ENCODE measurements at regions not wholly inside any gene's neighbourhood (a gene's known extent, or its start where the extent isn't known, plus 50 kb on each side); places are given as distances from the start of the nearest gene placed in this dataset.
"Not testable (repeated sequence)": the region's sequence is repeated elsewhere in the genome, so short reads cannot be mapped to it uniquely, and the experiment has no call there.

- DNase-seq (ENCODE audit: low spot score), result peak; percentile 63
Observed at GRCh38 chr10:33657154-33657908, 322.9 kb upstream of the NRP1 start.

- no peak for DNase-seq (ENCODE audit: low spot score)
Observed at GRCh38 chr10:33655921-33656320, 321.5 kb upstream of the NRP1 start.

- no peak for DNase-seq (ENCODE audit: low spot score)
Observed at GRCh38 chr10:33655165-33655815, 320.8 kb upstream of the NRP1 start.

DNA sequence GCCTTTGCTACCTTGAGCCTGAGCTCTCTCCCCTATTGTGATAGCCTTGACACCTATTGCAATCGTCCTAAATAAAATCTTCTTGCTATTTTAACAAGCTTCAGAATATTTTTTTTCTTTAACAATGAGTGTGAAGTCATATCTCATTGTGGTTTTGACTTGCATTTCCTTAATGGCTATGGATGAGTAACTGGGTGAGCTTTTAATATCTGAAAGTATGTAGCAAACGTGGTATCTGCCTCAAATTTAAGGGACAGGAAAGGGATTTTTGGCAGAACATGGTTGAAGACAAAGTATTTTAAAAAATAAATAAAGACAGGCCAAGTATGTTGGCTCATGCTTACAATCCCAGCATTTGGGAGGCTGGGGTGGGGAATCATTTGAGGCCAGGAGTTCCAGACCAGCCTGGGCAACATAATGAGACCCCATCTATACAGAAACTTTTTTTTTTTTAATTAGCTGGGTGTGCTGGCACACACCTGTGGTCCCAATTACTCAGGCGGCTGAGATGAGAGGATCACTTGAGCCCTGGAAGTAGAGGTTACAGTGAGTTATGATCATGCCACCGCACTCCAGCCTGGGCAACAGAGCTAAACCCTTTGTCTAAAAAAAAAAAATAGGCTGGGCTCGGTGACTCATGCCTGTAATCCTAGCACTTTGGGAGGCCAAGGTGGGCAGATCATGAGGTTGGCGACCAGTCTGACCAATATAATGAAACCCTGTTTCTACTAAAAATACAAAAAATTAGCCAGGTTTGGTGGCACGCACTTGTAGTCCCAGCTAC, 319.3 kb upstream of the NRP1 start:
- no peak for DNase-seq (ENCODE audit: low spot score)

- DNase-seq (ENCODE audit: low spot score), result no peak
Observed at GRCh38 chr10:33652870-33653269, 318.4 kb upstream of the NRP1 start.

DNA sequence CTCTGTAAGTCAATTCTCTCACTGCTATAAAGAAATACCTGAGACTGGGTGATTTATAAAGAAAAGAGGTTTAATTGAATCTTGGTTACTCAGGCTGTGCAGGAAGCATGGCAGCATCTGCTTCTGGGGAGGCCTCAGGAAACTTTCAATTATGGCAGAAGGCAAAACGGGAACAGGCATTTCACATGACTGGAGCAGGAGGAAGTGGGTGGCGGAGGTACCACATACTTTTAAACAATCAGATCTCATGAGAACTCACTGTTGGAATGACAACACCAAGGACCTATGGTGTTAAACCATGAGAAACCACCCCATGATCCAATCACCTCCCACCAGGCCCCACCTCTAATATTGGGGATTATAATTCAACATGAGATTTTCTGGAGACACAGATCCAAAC, 315.7 kb upstream of the NRP1 start:
- DNase-seq (ENCODE audit: low spot score), result not testable (repeated sequence)

- no peak for DNase-seq (ENCODE audit: low spot score)
Observed at GRCh38 chr10:33643042-33643441, 308.6 kb upstream of the NRP1 start.

DNA sequence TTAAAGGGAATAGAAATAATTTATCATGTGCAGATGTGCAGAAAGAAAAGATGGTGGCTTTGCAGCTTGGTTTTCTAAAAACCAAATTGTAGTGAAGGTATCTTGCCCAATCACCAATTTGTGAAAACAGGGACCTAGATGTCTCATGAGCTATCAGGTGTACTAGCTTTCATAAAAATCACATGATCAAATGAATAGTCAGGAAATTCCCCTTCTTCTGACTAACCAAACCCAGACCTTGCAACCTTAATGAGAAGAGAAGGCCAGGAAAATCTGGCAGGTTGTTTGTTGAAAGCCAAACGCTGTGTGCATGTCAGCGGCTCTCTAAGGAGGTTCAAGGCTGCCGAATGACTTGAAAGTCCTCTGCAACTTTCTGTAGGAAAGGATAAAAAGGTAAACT, 304.4 kb upstream of the NRP1 start:
- DNase-seq (ENCODE audit: low spot score), result no peak

GRCh38 chr10:33638374-33638773, 303.9 kb upstream of the NRP1 start:
- DNase-seq (ENCODE audit: low spot score), result no peak

- no peak for DNase-seq (ENCODE audit: low spot score)
Observed at GRCh38 chr10:33635967-33636515, 301.6 kb upstream of the NRP1 start.

DNA sequence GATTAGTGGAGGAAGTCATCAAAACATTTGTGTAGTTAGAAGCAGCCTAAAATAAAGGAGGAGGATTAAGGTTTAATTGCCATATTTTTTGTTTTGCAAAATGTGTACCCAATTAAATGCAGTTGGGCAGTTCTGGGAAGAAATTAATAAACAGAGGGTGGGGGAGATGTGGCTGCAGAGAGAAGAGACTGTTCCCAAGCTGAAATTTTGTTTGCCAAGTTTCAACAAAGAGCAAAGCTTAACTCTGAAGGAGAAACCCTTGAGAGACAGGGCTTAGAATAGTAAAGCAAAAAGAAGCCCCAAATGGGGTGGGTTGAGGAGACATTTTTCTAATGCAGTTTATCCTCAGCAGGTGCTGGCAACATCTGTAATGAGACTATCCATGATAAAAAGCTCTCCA, 298.0 kb upstream of the NRP1 start:
- DNase-seq (ENCODE audit: low spot score), result no peak

DNA sequence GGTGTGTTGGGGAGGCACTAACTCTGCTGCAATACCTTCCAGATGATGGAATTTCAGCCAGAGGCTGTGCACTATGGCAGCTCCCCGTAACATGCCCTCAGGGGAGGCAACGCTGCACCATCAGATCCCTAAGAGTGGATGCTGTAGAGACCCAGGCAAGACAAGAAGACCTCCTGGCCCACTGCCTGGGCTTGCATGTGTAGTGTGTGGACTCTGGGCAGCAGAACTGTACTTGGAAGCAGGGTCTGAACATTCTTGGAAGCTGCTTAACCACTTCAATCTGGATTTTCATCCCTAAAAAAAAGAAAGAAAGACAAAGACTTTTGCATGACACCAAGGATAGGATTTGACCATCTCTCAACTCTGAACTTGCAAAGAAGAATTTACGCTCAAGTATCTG, 297.5 kb upstream of the NRP1 start:
- no peak for DNase-seq (ENCODE audit: low spot score)

GRCh38 chr10:33630761-33631160, 296.3 kb upstream of the NRP1 start:
- no peak for DNase-seq (ENCODE audit: low spot score)

DNA sequence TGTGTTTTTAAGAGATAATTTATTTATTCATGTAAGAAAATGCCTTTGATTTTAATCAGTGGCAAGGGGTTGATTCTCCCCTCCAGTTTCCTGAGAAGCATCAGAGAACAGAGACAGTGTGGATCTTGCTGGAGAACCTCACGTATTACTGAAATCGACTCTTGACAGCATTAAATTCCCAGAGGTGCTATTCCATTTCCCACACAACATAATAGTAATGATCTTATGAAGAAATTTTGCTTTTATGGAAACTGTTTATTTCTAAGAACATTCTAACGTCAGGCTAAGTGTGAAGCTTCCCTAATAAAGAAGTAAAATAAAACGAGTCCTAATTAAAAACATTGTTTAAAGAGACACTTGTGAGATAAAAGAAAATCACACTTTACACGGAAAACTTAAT, 293.1 kb upstream of the NRP1 start:
- DNase-seq (ENCODE audit: low spot score), result no peak

- no peak for DNase-seq (ENCODE audit: low spot score)
Observed at GRCh38 chr10:33626798-33627466, 292.5 kb upstream of the NRP1 start.

DNA sequence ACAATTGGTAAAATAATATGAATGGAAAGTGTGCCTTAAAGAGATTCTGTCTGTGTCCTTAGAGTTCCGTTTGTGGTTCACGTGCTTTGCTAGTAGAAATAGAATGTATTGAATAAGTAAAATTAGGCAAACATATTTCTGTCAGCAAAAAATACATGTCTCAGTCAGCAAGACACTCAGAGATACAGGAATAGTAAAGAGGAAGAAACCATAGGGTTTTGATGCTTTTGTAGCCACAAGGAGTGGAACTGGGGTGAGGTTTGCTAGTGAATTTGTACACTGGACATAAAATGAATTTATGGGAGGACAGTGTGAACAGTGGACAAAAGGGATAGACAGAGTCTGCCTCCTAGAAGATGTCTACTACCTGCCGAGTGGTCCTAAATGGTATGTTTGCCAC, 289.2 kb upstream of the NRP1 start:
- no peak for DNase-seq (ENCODE audit: low spot score)

DNA sequence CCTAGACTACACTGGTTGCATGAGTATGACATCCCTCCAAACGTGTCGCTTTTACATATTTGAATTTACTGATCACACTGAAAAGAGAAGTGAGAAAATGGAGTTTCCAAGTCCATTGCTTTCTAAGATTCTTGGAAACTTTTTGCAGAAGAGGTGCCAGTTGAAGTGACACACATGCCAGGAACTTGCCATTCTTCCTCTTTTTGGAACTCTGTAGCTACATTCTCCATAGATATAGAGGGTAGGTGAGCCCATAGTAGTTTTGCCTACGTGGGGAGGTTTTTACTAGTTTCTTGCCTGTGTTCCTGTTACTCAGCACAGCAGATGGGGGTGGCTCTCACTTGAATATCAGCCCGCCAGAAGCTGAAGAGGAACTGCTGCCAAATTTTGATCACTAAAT, 286.6 kb upstream of the NRP1 start:
- DNase-seq (ENCODE audit: low spot score), result no peak

- DNase-seq (ENCODE audit: low spot score), result no peak
Observed at GRCh38 chr10:33618196-33618595, 283.7 kb upstream of the NRP1 start.

DNA sequence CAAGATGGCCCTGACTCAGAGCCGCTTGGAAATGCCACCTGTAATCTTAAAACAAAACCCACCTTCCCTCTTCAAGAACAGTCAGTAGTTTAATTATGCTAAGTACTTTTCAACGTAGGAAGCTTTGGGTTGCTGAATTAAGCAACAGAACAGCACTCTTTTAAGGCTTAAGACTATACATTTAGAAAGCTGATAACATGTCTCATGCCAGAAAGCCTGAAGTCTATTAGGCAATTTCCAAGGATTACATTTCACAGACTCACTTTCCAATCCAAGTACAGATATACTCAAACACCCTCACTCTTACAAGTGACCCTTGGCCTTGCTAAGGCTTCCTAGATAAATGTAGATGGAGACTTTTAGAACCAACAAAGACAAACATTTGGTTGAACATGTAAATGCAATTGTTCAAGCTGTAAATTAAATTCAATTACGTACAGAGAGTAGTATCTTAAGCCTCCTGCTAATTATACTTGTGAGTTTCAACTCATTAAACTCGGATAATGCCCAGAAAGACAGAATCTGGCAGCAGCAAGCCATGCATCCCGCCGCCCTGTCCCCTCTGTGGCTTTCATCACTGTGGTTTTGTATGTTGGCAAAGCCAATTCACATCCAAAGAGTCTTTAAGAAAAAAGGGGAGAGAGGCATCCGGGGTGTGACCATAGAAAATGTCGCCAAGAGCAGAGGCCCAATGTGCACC, 283.1 kb upstream of the NRP1 start:
- DNase-seq (ENCODE audit: low spot score), result no peak

DNA sequence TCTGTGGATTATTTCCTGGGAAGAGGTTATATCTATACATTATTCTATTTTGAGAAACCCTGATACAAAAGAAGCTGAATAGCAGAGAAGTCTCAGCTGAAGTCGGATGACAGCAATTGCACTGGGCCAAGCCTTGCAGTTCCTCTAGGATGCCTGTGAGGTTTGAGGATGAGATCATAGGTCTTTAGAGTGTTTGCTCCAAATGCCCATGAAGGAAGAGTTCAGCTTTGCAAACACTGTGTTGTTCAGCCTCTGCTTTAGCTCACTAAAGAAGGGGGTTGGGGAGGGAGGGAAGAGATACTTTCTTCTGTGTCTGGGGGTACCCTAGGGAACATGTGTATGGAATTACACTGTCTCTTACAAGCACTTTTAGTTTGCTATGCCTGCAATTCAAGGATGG, 282.5 kb upstream of the NRP1 start:
- DNase-seq (ENCODE audit: low spot score), result no peak

GRCh38 chr10:33612551-33612950, 278.1 kb upstream of the NRP1 start:
- DNase-seq (ENCODE audit: low spot score), result no peak

Data from mucosa of gallbladder (tissue), 1 donor.